Keratinocyte (primary cell): ENCODE measurements at regions not wholly inside any gene's neighbourhood (a gene's known extent, or its start where the extent isn't known, plus 50 kb on each side); places are given as distances from the start of the nearest gene placed in this dataset.
A peak's percentile ranks its signal among the peaks of the same experiment; 100 is the strongest.

Experiments used
- DNase-seq: peaks from one replicate; pipeline ENCODE4 v3.0.0-alpha.2; 2011; ENCODE audit warnings: low read depth, missing footprints, low spot score
- FAIRE-seq: peaks from 2 replicates; lab custom pipeline; 2011; peaks lifted over from hg19 to GRCh38; lab: Jason Lieb, UNC
- H2AFZ ChIP-seq: 2 replicates; pipeline ENCODE4 v1.6.0; 2012; ENCODE audit warnings: low read length, control low read depth, inconsistent platforms; ENCODE audit not compliant: control insufficient read depth
- H3K27ac ChIP-seq: 2 replicates; pipeline ENCODE4 v1.5.1; 2011; ENCODE audit warnings: low read length; ENCODE audit not compliant: control insufficient read depth, insufficient read depth
- H3K27me3 ChIP-seq: 3 replicates; pipeline ENCODE4 v1.6.0; 2011; ENCODE audit warnings: low read length; ENCODE audit not compliant: control insufficient read depth, insufficient read depth; ENCODE audit errors: extremely low read depth
- H3K36me3 ChIP-seq, 2 experiments: 2 replicates in 1 of 2; 3 replicates in 1 of 2; pipeline ENCODE4 v1.5.1; 2011; ENCODE audit warnings: low read length in 2 of 2, mild to moderate bottlenecking in 1 of 2; ENCODE audit not compliant: control insufficient read depth in 2 of 2, insufficient read depth in 2 of 2; ENCODE audit errors: extremely low read depth in 1 of 2
- H3K4me1 ChIP-seq: 3 replicates; pipeline ENCODE4 v1.5.1; 2011; ENCODE audit warnings: low read length; ENCODE audit not compliant: control insufficient read depth, insufficient read depth; ENCODE audit errors: extremely low read depth
- H3K4me2 ChIP-seq: 3 replicates; pipeline ENCODE4 v1.6.0; 2011; ENCODE audit warnings: low read depth, low read length; ENCODE audit not compliant: control insufficient read depth, insufficient read depth; ENCODE audit errors: extremely low read depth
- H3K4me3 ChIP-seq, 3 experiments: fragments of 200-600 bp in 1 of 3; sonication (generic) in 1 of 3; 2 replicates in 2 of 3; 3 replicates in 1 of 3; pipeline ENCODE4 v1.5.1; 2011 to 2016; ENCODE audit warnings: low read length in 3 of 3, mild to moderate bottlenecking in 3 of 3, control low read depth in 2 of 3, inconsistent platforms in 1 of 3, low read depth in 1 of 3, mixed read lengths in 1 of 3, mixed run types in 1 of 3, moderate library complexity in 1 of 3; ENCODE audit not compliant: control insufficient read depth in 2 of 3, insufficient read depth in 2 of 3; ENCODE audit errors: extremely low read depth in 1 of 3
- H3K79me2 ChIP-seq: 2 replicates; pipeline ENCODE4 v1.6.0; 2012; ENCODE audit warnings: low read length; ENCODE audit not compliant: control insufficient read depth, insufficient read depth
- H3K9ac ChIP-seq: 3 replicates; pipeline ENCODE4 v1.6.0; 2011; ENCODE audit warnings: low read length; ENCODE audit not compliant: control insufficient read depth, insufficient read depth; ENCODE audit errors: extremely low read depth
- H3K9me1 ChIP-seq: 3 replicates; pipeline ENCODE4 v1.6.0; 2011; ENCODE audit warnings: low read length; ENCODE audit not compliant: control insufficient read depth, insufficient read depth; ENCODE audit errors: extremely low read depth
- H3K9me3 ChIP-seq: 2 replicates; pipeline ENCODE4 v1.5.1; 2012; ENCODE audit warnings: low read depth, low read length; ENCODE audit not compliant: control insufficient read depth
- H4K20me1 ChIP-seq: 3 replicates; pipeline ENCODE4 v1.6.0; 2011; ENCODE audit warnings: low read length; ENCODE audit not compliant: control insufficient read depth, insufficient read depth; ENCODE audit errors: extremely low read depth
- CTCF ChIP-seq, 3 experiments: IDR thresholded peaks in 1 of 3; conservative IDR thresholded peaks in 1 of 3; optimal IDR thresholded peaks in 1 of 3; 2 replicates in 2 of 3; 3 replicates in 1 of 3; pipeline versions ENCODE3 to v1.5.1; 2011; ENCODE audit warnings: low read length in 3 of 3, mild to moderate bottlenecking in 3 of 3, moderate library complexity in 2 of 3, control low read depth in 1 of 3, inconsistent platforms in 1 of 3; ENCODE audit not compliant: insufficient read depth in 2 of 3; ENCODE audit errors: extremely low read depth in 1 of 3
- EZH2 ChIP-seq: IDR thresholded peaks from one replicate; pipeline ENCODE4 v1.6.1; 2012; ENCODE audit warnings: inconsistent platforms, mild to moderate bottlenecking, low read length, moderate library complexity
- dilution Hi-C: fragments of 300-500 bp; cut with MboI; formaldehyde crosslinking; loops from one replicate; pipeline ENCODE4 v1.7.0; 2020; ENCODE audit warnings: low sequenced_read_pairs; ENCODE audit not compliant: extremely low pct_ligation_motif_present

GRCh38 chr11:57901756-57902155 is 121.9 kb upstream of the OR9Q1 start:
- dilution Hi-C loops = no loop called here
- Histone ChIP-seq H3K9me3 (peaks cover 2% of the 10 kb centered on the region), H3K36me3 (no peaks in the 10 kb centered on the region), H3K9ac (peak overlapping the region; percentile 29), H3K27me3 (no peaks in the 10 kb centered on the region), H2AFZ (no peak overlapping the region), H3K27ac (peak overlapping the region; percentile 88), H3K4me2 (peak overlapping the region; percentile 73), H3K79me2 (no peaks in the 10 kb centered on the region), H4K20me1 (no peaks in the 10 kb centered on the region), H3K9me1 (peaks cover 5% of the 10 kb centered on the region), H3K4me3 (peak overlapping the region in 1 of 3 experiments; percentile 25), H3K4me1 (peaks cover 65% of the 10 kb centered on the region)
- DNase-seq = peak; percentile 98
- peak; percentile 99 for FAIRE-seq
- TF ChIP-seq CTCF (optimal IDR thresholded peaks at IDR 0.05 in 1 of 3, IDR thresholded peaks at IDR 0.05 in 1 of 3, conservative IDR thresholded peaks at IDR 0.05 in 1 of 3; ENCODE audit: extremely low read depth in 1 of 3, insufficient read depth in 2 of 3, low read length in 3 of 3) = peak in 2 of 3 experiments; percentile 2 to 7
- no peak for TF ChIP-seq EZH2

- no peak for FAIRE-seq
- Histone ChIP-seq H3K36me3 (no peaks in the 10 kb centered on the region), H3K79me2 (no peaks in the 10 kb centered on the region), H2AFZ (no peak overlapping the region), H3K9me1 (peaks cover 5% of the 10 kb centered on the region), H3K4me1 (peaks cover 65% of the 10 kb centered on the region), H4K20me1 (no peaks in the 10 kb centered on the region), H3K9me3 (peaks cover 2% of the 10 kb centered on the region), H3K27me3 (no peaks in the 10 kb centered on the region), H3K4me3 (peak overlapping the region in 1 of 3 experiments; percentile 11), H3K9ac (no peak overlapping the region), H3K27ac (peak overlapping the region; percentile 88), H3K4me2 (peak overlapping the region; percentile 69)
- TF ChIP-seq EZH2 (no peak), CTCF (optimal IDR thresholded peaks at IDR 0.05 in 1 of 3, IDR thresholded peaks at IDR 0.05 in 1 of 3, conservative IDR thresholded peaks at IDR 0.05 in 1 of 3; ENCODE audit: extremely low read depth in 1 of 3, insufficient read depth in 2 of 3, low read length in 3 of 3) (no peak)
- DNase-seq = no peak
- dilution Hi-C loops = no loop called here
These were observed 120.7 kb upstream of the OR9Q1 start for GRCh38 chr11:57903011-57903410.
